Neural crest cell (in vitro differentiated cells): ENCODE measurements at regions not wholly inside any gene's neighbourhood (a gene's known extent, or its start where the extent isn't known, plus 50 kb on each side); places are given as distances from the start of the nearest gene placed in this dataset.
"Not testable (repeated sequence)": the region's sequence is repeated elsewhere in the genome, so short reads cannot be mapped to it uniquely, and the experiment has no call there.

Experiments used
- DNase-seq: peaks from one replicate; pipeline ENCODE4 v3.0.0; 2021; ENCODE audit warnings: low read depth, mixed read lengths, low spot score
- H3K27ac Mint-ChIP-seq: one replicate; pipeline ENCODE4 v1.8.0; 2021; ENCODE audit warnings: mild to moderate bottlenecking, mixed read lengths; ENCODE audit not compliant: unreplicated experiment
- H3K27me3 Mint-ChIP-seq: 2 replicates; pipeline ENCODE4 v1.8.0; 2021; ENCODE audit warnings: low read depth, mild to moderate bottlenecking, mixed read lengths
- H3K36me3 Mint-ChIP-seq: 2 replicates; pipeline ENCODE4 v1.8.0; 2021; ENCODE audit warnings: low read depth, mild to moderate bottlenecking, mixed read lengths
- H3K4me1 Mint-ChIP-seq: 2 replicates; pipeline ENCODE4 v1.8.0; 2021; ENCODE audit warnings: mixed read lengths
- H3K4me3 Mint-ChIP-seq: one replicate; pipeline ENCODE4 v1.8.0; 2021; ENCODE audit warnings: mild to moderate bottlenecking, mixed read lengths
- H3K9me3 Mint-ChIP-seq: 2 replicates; pipeline ENCODE4 v1.8.0; 2021; ENCODE audit warnings: mixed read lengths
- CTCF ChIP-seq: fragments of 200-600 bp; sonication (generic); conservative IDR thresholded peaks from 2 replicates; pipeline ENCODE4 v1.5.0; 2021; ENCODE audit warnings: antibody characterized with exemption, mild to moderate bottlenecking

DNA sequence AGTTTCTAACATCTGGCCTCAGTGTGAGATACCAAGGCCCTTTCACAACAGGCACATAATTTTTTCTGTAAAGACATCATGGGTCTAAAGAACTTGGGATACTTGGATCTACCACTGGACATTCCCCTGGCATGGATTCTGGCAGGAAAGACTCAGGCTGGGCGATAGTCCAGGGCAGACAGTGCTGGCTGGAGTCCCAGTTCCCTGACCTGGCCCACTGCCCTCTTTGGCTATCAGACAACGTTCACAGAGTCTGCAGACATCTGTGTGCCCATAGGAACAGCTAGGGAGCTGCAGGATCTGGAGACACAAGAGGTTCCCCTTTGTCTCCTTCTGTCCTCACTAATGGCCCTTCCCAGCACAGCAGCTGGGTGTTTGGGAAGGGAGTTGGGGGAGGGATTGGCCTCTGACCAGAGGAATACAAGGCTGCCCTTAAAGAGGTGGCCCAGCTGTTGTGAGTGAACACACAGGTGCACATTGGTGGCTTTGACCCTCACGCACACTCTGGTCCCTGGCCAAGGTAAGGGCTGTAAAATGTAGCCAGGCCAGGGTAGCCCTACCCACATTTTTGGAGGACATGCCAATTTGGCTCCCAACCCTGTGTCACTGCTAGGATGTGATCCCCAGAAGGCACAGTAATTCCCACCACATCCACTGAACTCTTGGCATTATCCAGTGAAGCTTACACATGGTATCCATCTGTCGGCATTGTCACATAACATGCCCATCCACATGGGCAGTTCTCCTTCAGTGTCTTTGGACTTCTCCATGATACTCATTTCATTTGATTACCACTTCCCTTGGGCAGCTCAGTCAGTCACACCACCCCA, 72.3 kb downstream of the SOX3 start:
- TF ChIP-seq CTCF, result no peak

GRCh38 chrX:140431521-140431920, 73.3 kb downstream of the SOX3 start:
- Mint-ChIP-seq H3K4me3 (no peak overlapping the region), H3K27me3 (no peaks in the 10 kb centered on the region), H3K4me1 (peaks cover 7% of the 10 kb centered on the region), H3K9me3 (no peaks in the 10 kb centered on the region), H3K36me3 (no peaks in the 10 kb centered on the region), H3K27ac (no peak overlapping the region)
- no peak for DNase-seq
- TF ChIP-seq CTCF, result no peak

More for the DNA sequence above, 72.3 kb downstream of the SOX3 start:
- Mint-ChIP-seq H3K4me3 (no peak overlapping the region), H3K27ac (no peak overlapping the region), H3K4me1 (peaks cover 7% of the 10 kb centered on the region), H3K9me3 (no peaks in the 10 kb centered on the region), H3K27me3 (no peaks in the 10 kb centered on the region), H3K36me3 (no peaks in the 10 kb centered on the region)
- no peak for DNase-seq

DNA sequence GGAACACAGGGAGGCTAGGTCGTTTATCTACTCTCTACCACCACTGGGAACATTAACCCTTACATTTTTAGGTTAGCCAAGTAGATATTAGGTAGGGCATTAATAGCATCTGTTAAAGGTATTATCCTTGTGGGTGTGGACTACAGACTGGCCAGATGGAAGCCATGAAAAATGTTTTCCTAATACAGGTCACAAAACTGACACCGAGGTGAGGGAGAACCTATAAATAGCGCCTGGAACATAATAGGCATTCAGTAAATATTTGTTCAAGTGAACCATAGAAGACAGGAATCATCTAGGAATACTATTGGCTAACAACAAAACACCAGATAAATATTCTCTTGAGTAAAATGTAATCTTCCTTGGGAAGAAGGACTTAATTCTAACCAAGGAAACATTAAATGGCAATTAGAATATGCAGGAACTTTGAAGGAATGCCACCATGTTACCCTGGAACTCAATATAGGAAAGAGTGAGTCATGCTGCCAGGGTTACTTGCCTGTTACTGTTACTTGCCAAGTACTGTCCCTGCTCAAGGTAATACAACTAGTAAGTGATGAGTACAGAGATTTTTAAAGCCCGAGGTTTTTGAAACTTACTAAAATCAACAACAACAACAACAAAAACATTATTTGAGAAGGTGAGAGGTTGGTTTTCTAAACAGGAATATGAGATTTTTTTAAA, 79.0 kb downstream of the SOX3 start:
- Mint-ChIP-seq H3K4me3 (no peak overlapping the region), H3K36me3 (no peaks in the 10 kb centered on the region), H3K27me3 (no peaks in the 10 kb centered on the region), H3K27ac (no peak overlapping the region), H3K9me3 (peaks cover 2% of the 10 kb centered on the region), H3K4me1 (no peaks in the 10 kb centered on the region)
- TF ChIP-seq CTCF, result no peak
- no peak for DNase-seq

DNA sequence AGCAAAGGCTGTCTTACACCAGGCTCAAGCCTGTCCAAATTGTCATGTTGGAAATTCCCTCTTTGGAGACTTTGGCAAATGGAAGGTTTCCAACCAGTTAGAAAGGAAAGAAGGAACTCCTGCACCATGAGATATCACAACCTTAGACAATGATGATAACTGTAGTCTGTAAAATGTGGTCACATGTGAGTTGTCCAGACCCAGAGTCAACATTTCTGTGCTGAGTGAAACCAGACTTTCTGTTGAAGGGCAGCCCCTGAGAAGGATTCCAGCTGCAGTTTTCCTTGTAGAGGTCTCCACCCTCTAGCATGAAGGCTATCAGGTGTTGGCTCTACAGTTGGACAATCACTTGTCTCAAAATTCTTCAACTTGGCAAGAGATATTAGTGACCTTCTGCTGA, 82.4 kb downstream of the SOX3 start:
- no peak overlapping the region for H3K27ac Mint-ChIP-seq
- no peak for DNase-seq
- H3K27me3 Mint-ChIP-seq, result no peaks in the 10 kb centered on the region
- peaks cover 2% of the 10 kb centered on the region for H3K9me3 Mint-ChIP-seq
- H3K4me1 Mint-ChIP-seq, result no peaks in the 10 kb centered on the region
- H3K36me3 Mint-ChIP-seq, result no peaks in the 10 kb centered on the region
- H3K4me3 Mint-ChIP-seq, result no peak overlapping the region
- no peak for TF ChIP-seq CTCF

DNA sequence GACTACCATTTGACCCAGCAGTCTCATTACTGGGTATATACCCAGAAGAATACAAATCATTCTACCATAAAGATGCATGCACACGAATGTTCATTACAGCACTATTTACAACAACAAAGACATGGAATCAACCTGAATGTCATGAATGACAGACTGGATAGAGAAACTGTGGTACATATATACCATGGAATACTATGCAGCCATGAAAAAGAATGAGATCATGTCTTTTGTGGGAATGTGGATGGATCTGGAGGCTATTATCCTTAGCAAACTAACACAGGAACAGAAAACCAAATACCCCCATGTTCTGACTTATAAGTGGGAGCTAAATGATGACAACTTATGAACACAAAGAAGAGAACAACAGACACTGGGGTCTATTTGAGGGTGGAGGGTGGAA, 102.7 kb downstream of the SOX3 start:
- DNase-seq, H3K36me3 Mint-ChIP-seq, H3K27me3 Mint-ChIP-seq, H3K27ac Mint-ChIP-seq, H3K4me3 Mint-ChIP-seq, H3K4me1 Mint-ChIP-seq: not testable (repeated sequence)
- H3K9me3 Mint-ChIP-seq, result peaks cover 14% of the 10 kb centered on the region

- H3K9me3 Mint-ChIP-seq, DNase-seq, H3K4me3 Mint-ChIP-seq, H3K27ac Mint-ChIP-seq, H3K36me3 Mint-ChIP-seq, H3K4me1 Mint-ChIP-seq, H3K27me3 Mint-ChIP-seq: not testable (repeated sequence)
These were observed 108.5 kb downstream of the SOX3 start for GRCh38 chrX:140396326-140396725.
